Endothelial cell of umbilical vein (primary cell): ENCODE measurements at regions not wholly inside any gene's neighbourhood (a gene's known extent, or its start where the extent isn't known, plus 50 kb on each side); places are given as distances from the start of the nearest gene placed in this dataset.
A peak's percentile ranks its signal among the peaks of the same experiment; 100 is the strongest.
"Not testable (repeated sequence)": the region's sequence is repeated elsewhere in the genome, so short reads cannot be mapped to it uniquely, and the experiment has no call there.

Source experiments
- BruUV-seq: library from RNA; stranded (reverse); fragments of 400-500 nt; replicated peaks from 2 replicates; lab custom pipeline; 2021; lab: Mats Ljungman, UMichigan
- CTCF ChIA-PET: fragments of 300-600, 350-600 bp; sonication (Branson Sonifier 250); formaldehyde crosslinking; loops from one replicate; lab custom pipeline; 2021; ENCODE audit warnings: antibody characterized with exemption, inconsistent platforms; lab: Charles Lee
- POLR2A ChIA-PET: fragments of 300-600, 350-600 bp; sonication (Branson Sonifier 250); formaldehyde crosslinking; loops from one replicate; lab custom pipeline; 2021; ENCODE audit warnings: antibody characterized with exemption, inconsistent platforms; lab: Charles Lee
- DNase-seq: peaks from one replicate; pipeline ENCODE4 v3.0.0-alpha.2; 2011; ENCODE audit warnings: low read depth, low spot score
- FAIRE-seq: peaks from 2 replicates; lab custom pipeline; 2011; peaks lifted over from hg19 to GRCh38; lab: Jason Lieb, UNC
- H2AFZ ChIP-seq: 2 replicates; pipeline ENCODE4 v1.6.0; 2012; ENCODE audit warnings: low read depth, low read length, control low read depth, inconsistent platforms
- H3K27ac ChIP-seq: 2 replicates; pipeline ENCODE4 v1.5.1; 2011; ENCODE audit warnings: low read depth, mild to moderate bottlenecking, control low read depth, low read length, moderate library complexity; ENCODE audit not compliant: insufficient read depth
- H3K27me3 ChIP-seq, 2 experiments: 2 replicates each; pipeline versions ENCODE4 v1.6.0 to v1.6.1; 2011; ENCODE audit warnings: low read length in 2 of 2, mixed read lengths in 1 of 2; ENCODE audit not compliant: control insufficient read depth in 2 of 2, insufficient read depth in 2 of 2
- H3K36me3 ChIP-seq, 2 experiments: 2 replicates in 1 of 2; 3 replicates in 1 of 2; pipeline ENCODE4 v1.5.1; 2011; ENCODE audit warnings: low read length in 2 of 2, mild to moderate bottlenecking in 1 of 2, moderate library complexity in 1 of 2; ENCODE audit not compliant: control insufficient read depth in 2 of 2, insufficient read depth in 2 of 2; ENCODE audit errors: extremely low read depth in 1 of 2
- H3K4me1 ChIP-seq: 3 replicates; pipeline ENCODE4 v1.5.1; 2011; ENCODE audit warnings: mild to moderate bottlenecking, low read length; ENCODE audit not compliant: control insufficient read depth, insufficient read depth; ENCODE audit errors: extremely low read depth
- H3K4me2 ChIP-seq: 2 replicates; pipeline ENCODE4 v1.6.1; 2011; ENCODE audit warnings: low read length, control low read depth, mixed read lengths; ENCODE audit not compliant: insufficient read depth
- H3K4me3 ChIP-seq, 3 experiments: fragments of 200-600 bp in 1 of 3; sonication (generic), shearing (Covaris generic) in 1 of 3; replicated peaks in 1 of 3; 2 replicates each; pipeline ENCODE4 v1.5.1; 2011 to 2016; ENCODE audit warnings: control low read depth in 3 of 3, low read length in 3 of 3, mild to moderate bottlenecking in 2 of 3, inconsistent platforms in 1 of 3, low read depth in 1 of 3, moderate library complexity in 1 of 3; ENCODE audit not compliant: insufficient read depth in 1 of 3
- H3K79me2 ChIP-seq: 2 replicates; pipeline ENCODE4 v1.6.0; 2012; ENCODE audit warnings: low read length, inconsistent platforms; ENCODE audit not compliant: control insufficient read depth, insufficient read depth
- H3K9ac ChIP-seq: replicated peaks from 2 replicates; pipeline ENCODE3; 2011; ENCODE audit warnings: low read length, control low read depth; ENCODE audit not compliant: insufficient read depth; ENCODE audit errors: extremely low read depth
- H3K9me1 ChIP-seq: replicated peaks from 3 replicates; pipeline ENCODE4 v1.6.0; 2011; ENCODE audit warnings: mild to moderate bottlenecking, low read length; ENCODE audit not compliant: control insufficient read depth, insufficient read depth; ENCODE audit errors: extremely low read depth
- H3K9me3 ChIP-seq: replicated peaks from 2 replicates; pipeline ENCODE4 v1.5.1; 2012; ENCODE audit warnings: low read length, inconsistent platforms; ENCODE audit not compliant: control insufficient read depth, insufficient read depth
- H4K20me1 ChIP-seq: replicated peaks from 2 replicates; pipeline ENCODE3; 2011; ENCODE audit warnings: mild to moderate bottlenecking, low read length; ENCODE audit not compliant: control insufficient read depth, insufficient read depth; ENCODE audit errors: extremely low read depth
- EZH2 ChIP-seq: IDR thresholded peaks from 2 replicates; pipeline ENCODE4 v1.6.1; 2012; ENCODE audit warnings: borderline replicate concordance, low read depth, mild to moderate bottlenecking, moderate library complexity, low read length, inconsistent platforms; ENCODE audit not compliant: severe bottlenecking
- FOS ChIP-seq: IDR thresholded peaks from 2 replicates; pipeline ENCODE4 v1.6.1; 2011; ENCODE audit warnings: mild to moderate bottlenecking, low read length, moderate library complexity, borderline replicate concordance; ENCODE audit not compliant: insufficient read depth
- GATA2 ChIP-seq: IDR thresholded peaks from 2 replicates; pipeline ENCODE4 v1.7.0; 2011; ENCODE audit warnings: low read depth, mild to moderate bottlenecking, moderate library complexity, mixed read lengths, low read length; ENCODE audit not compliant: insufficient read length, insufficient read depth
- JUN ChIP-seq: IDR thresholded peaks from 2 replicates; pipeline ENCODE4 v1.6.1; 2011; ENCODE audit warnings: borderline replicate concordance, low read depth; ENCODE audit not compliant: insufficient read length, insufficient read depth
- MYC ChIP-seq: IDR thresholded peaks from one replicate; pipeline ENCODE4 v1.6.1; 2011; ENCODE audit warnings: mild to moderate bottlenecking, low read depth, low read length
- POLR2A ChIP-seq: IDR thresholded peaks from 2 replicates; pipeline ENCODE4 v1.6.1; 2012; ENCODE audit warnings: low read depth, mild to moderate bottlenecking, control low read depth, low read length
- POLR2AphosphoS5 ChIP-seq: IDR thresholded peaks from 2 replicates; pipeline ENCODE4 v1.6.1; 2012; ENCODE audit warnings: low read depth, mild to moderate bottlenecking, control low read depth, low read length, moderate library complexity; ENCODE audit not compliant: insufficient read depth
- dilution Hi-C: fragments of 300-500 bp; cut with MboI; formaldehyde crosslinking; loops from one replicate; pipeline ENCODE4 v1.15.0; 2019; ENCODE audit warnings: low sequenced_read_pairs; ENCODE audit not compliant: extremely low pct_ligation_motif_present
- intact Hi-C: fragments of 100-400 bp; cut with micrococcal nuclease; formaldehyde crosslinking; loops from one replicate; pipeline ENCODE4 v1.10.0; 2022
- TF ChIP-seq, protein P1 (sequence below): IDR thresholded peaks from 2 replicates; pipeline ENCODE4 v1.6.1; 2011; ENCODE audit not compliant: insufficient read depth, insufficient read length
- TF ChIP-seq, protein P2 (sequence below), 2 donors: IDR thresholded peaks; 1 replicate in 1 of 2; 2 replicates in 1 of 2; pipeline ENCODE4 v1.5.1; 2011; ENCODE audit warnings: low read length in 2 of 2, mild to moderate bottlenecking in 2 of 2, moderate library complexity in 2 of 2, control low read depth in 1 of 2, inconsistent platforms in 1 of 2, low read depth in 1 of 2; ENCODE audit not compliant: insufficient read depth in 1 of 2; ENCODE audit errors: extremely low read depth in 1 of 2

DNA sequence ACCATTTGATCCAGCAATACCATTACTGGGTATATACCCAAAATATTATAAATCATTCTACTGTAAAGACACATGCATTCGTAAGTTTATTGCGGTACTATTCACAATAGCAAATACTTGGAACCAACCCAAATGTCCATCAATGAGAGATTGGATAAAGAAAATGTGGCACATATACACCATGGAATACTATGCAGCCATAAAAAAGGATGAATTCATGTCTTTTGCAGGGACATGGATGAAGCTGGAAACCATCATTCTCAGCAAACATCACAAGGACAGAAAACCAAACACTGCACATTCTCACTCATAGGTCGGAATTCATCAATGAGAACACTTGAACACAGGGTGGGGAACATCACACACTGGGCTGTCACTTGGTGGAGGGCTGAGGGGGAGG is 221.1 kb upstream of the TBX18 start:
- FAIRE-seq, BruUV-seq, intact Hi-C loops: not testable (repeated sequence)

DNA sequence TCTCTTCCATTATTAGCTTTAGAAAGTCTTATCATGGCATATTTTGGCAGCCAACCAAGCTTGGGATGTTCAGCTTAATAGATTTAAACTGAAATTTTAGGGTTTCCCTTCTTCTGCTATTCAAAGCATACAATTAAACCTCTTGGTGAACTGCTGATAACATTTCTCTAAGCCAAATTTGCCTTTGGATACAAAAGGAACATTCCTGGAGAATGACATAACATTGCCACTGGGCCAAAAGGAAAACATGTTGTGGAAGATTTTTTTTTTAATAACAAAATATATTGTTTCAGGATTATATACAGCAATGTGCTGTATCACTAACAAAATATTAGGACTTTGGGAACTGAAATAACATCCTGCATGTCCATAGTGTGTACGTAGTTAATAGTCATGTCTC is 215.1 kb upstream of the TBX18 start:
- H3K9me1 ChIP-seq = no peaks in the 10 kb centered on the region
- no peaks in the 10 kb centered on the region for H3K36me3 ChIP-seq
- H3K27me3 ChIP-seq = no peaks in the 10 kb centered on the region
- no peaks in the 10 kb centered on the region for H3K9me3 ChIP-seq
- H3K9ac ChIP-seq = peak overlapping the region; percentile 82
- TF ChIP-seq FOS = peak; percentile 45
- TF ChIP-seq POLR2AphosphoS5 = peak; percentile 64
- TF ChIP-seq JUN = peak; percentile 91
- no peak for TF ChIP-seq EZH2
- TF ChIP-seq, protein P1, sequence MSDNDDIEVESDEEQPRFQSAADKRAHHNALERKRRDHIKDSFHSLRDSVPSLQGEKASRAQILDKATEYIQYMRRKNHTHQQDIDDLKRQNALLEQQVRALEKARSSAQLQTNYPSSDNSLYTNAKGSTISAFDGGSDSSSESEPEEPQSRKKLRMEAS = no peak
- TF ChIP-seq POLR2A = peak; percentile 40
- TF ChIP-seq, protein P2, sequence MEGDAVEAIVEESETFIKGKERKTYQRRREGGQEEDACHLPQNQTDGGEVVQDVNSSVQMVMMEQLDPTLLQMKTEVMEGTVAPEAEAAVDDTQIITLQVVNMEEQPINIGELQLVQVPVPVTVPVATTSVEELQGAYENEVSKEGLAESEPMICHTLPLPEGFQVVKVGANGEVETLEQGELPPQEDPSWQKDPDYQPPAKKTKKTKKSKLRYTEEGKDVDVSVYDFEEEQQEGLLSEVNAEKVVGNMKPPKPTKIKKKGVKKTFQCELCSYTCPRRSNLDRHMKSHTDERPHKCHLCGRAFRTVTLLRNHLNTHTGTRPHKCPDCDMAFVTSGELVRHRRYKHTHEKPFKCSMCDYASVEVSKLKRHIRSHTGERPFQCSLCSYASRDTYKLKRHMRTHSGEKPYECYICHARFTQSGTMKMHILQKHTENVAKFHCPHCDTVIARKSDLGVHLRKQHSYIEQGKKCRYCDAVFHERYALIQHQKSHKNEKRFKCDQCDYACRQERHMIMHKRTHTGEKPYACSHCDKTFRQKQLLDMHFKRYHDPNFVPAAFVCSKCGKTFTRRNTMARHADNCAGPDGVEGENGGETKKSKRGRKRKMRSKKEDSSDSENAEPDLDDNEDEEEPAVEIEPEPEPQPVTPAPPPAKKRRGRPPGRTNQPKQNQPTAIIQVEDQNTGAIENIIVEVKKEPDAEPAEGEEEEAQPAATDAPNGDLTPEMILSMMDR (IDR thresholded peaks at IDR 0.05; ENCODE audit: extremely low read depth in 1 of 2, insufficient read depth in 1 of 2, low read depth in 1 of 2, low read length in 2 of 2) = no peak
- TF ChIP-seq MYC = no peak
- TF ChIP-seq GATA2 = peak; percentile 76
- intact Hi-C loops (loop anchor here (1.0 to 5.0 kb wide), 10 partner anchors 35 to 1164 kb away; partner anchors contain the start of gene TBX18), dilution Hi-C loops (no loop called here)
- DNase-seq (peak; percentile 98), FAIRE-seq (peak; percentile 87)
- BruUV-seq = no TSS peak
- H4K20me1 ChIP-seq = no peaks in the 10 kb centered on the region
- peak overlapping the region; percentile 42 for H2AFZ ChIP-seq
- peaks cover 32% of the 10 kb centered on the region for H3K4me1 ChIP-seq
- ChIA-PET POLR2A (interaction anchor here (0.9 kb wide), 1 partner anchor 213 kb away, joined by 3 read pairs; no protein-coding TSS in a partner anchor), CTCF (interaction anchor here (0.8 to 1.5 kb wide), 7 partner anchors 34 to 557 kb away, joined by 3 to 7 read pairs (median 3); no protein-coding TSS in a partner anchor)
- H3K4me2 ChIP-seq = peak overlapping the region; percentile 82
- peak overlapping the region; percentile 99 for H3K27ac ChIP-seq
- no peak overlapping the region for H3K4me3 ChIP-seq
- H3K79me2 ChIP-seq = no peaks in the 10 kb centered on the region

More for the DNA sequence above, 221.1 kb upstream of the TBX18 start:
- dilution Hi-C loops, H3K4me2 ChIP-seq, H3K4me3 ChIP-seq, H3K9me3 ChIP-seq, H3K4me1 ChIP-seq, H3K9me1 ChIP-seq, H3K27me3 ChIP-seq, H3K79me2 ChIP-seq, H2AFZ ChIP-seq, POLR2A ChIA-PET, H3K36me3 ChIP-seq, H4K20me1 ChIP-seq, DNase-seq, CTCF ChIA-PET, H3K9ac ChIP-seq, H3K27ac ChIP-seq: not testable (repeated sequence)
